Loucy (cell line): ENCODE measurements at regions not wholly inside any gene's neighbourhood (a gene's known extent, or its start where the extent isn't known, plus 50 kb on each side); places are given as distances from the start of the nearest gene placed in this dataset.

ENCODE experiments used
- CTCF ChIP-seq: fragments of 200-600 bp; sonication (generic); conservative IDR thresholded peaks from 2 replicates; pipeline ENCODE4 v1.5.1; 2014; ENCODE audit warnings: mild to moderate bottlenecking, antibody characterized with exemption, low read length
- EZH2phosphoT487 ChIP-seq: fragments of 200-600 bp; IDR thresholded peaks from 2 replicates; pipeline ENCODE4 v1.6.1; 2018; ENCODE audit warnings: antibody characterized with exemption, mild to moderate bottlenecking, moderate library complexity, borderline replicate concordance

GRCh38 chr2:156763174-156763573 lies 327.0 kb downstream of the GPD2 start:
- TF ChIP-seq CTCF (no peak), EZH2phosphoT487 (no peak)
